PC-3 (cell line): ENCODE measurements at regions not wholly inside any gene's neighbourhood (a gene's known extent, or its start where the extent isn't known, plus 50 kb on each side); places are given as distances from the start of the nearest gene placed in this dataset.

Experiments
- ATAC-seq: fragments of 200-7000 bp; cut with Tn5 transposase; 2 replicates; pipeline ENCODE4 v1.9.1; 2020; ENCODE audit warnings: mild to moderate bottlenecking, moderate library complexity
- BruUV-seq: library from RNA; stranded (reverse); fragments of 400-500 nt; replicated peaks from 2 replicates; lab custom pipeline; 2021; lab: Mats Ljungman, UMichigan
- CTCF ChIA-PET: fragments of 300-600 bp; sonication (Branson Sonifier 250); formaldehyde crosslinking; loops from one replicate; lab custom pipeline; 2022; ENCODE audit warnings: antibody characterized with exemption; lab: Charles Lee
- POLR2A ChIA-PET: fragments of 300-600 bp; sonication (Branson Sonifier 250); formaldehyde crosslinking; loops from one replicate; lab custom pipeline; 2022; ENCODE audit warnings: antibody characterized with exemption; ENCODE audit not compliant: unreplicated experiment; lab: Charles Lee
- DNase-seq: peaks from one replicate; pipeline ENCODE4 v3.0.0-alpha.2; 2015
- H2AFZ ChIP-seq: fragments of 300-600 bp; sonication (generic); 2 replicates; pipeline ENCODE4 v1.6.0; 2016; ENCODE audit warnings: antibody characterized with exemption, low read length
- H3F3A ChIP-seq: fragments of 300-600 bp; sonication (generic); one replicate; pipeline ENCODE4 v1.6.0; 2017; ENCODE audit warnings: antibody characterized with exemption, low read length, control low read depth, mild to moderate bottlenecking; ENCODE audit not compliant: unreplicated experiment
- H3K27ac ChIP-seq: fragments of 300-600 bp; sonication (generic); 2 replicates; pipeline ENCODE4 v1.5.1; 2016; ENCODE audit warnings: mild to moderate bottlenecking, low read length
- H3K27me3 ChIP-seq: fragments of 300-600 bp; sonication (generic); 2 replicates; pipeline ENCODE4 v1.6.1; 2016; ENCODE audit warnings: low read length, mixed read lengths
- H3K36me3 ChIP-seq: fragments of 300-600 bp; sonication (generic); 2 replicates; pipeline ENCODE4 v1.6.1; 2016; ENCODE audit warnings: low read depth, mixed run types, low read length, mixed read lengths
- H3K4me1 ChIP-seq: fragments of 300-600 bp; sonication (generic); 2 replicates; pipeline ENCODE4 v1.5.1; 2016; ENCODE audit warnings: low read length; ENCODE audit not compliant: insufficient read depth
- H3K4me2 ChIP-seq: fragments of 300-600 bp; sonication (generic); 2 replicates; pipeline ENCODE4 v1.6.0; 2016; ENCODE audit warnings: low read length
- H3K4me3 ChIP-seq: fragments of 300-600 bp; sonication (generic); 2 replicates; pipeline ENCODE4 v1.5.1; 2016; ENCODE audit warnings: mild to moderate bottlenecking, low read length, mixed read lengths
- H3K79me2 ChIP-seq: fragments of 300-600 bp; sonication (generic); 2 replicates; pipeline ENCODE4 v1.6.1; 2017; ENCODE audit warnings: low read length, mixed read lengths
- H3K9ac ChIP-seq: fragments of 300-600 bp; sonication (generic); 2 replicates; pipeline ENCODE4 v1.6.0; 2016; ENCODE audit warnings: mild to moderate bottlenecking, low read length
- H3K9me2 ChIP-seq: fragments of 300-600 bp; sonication (generic); replicated peaks from 2 replicates; pipeline ENCODE4 v1.6.1; 2016; ENCODE audit warnings: mixed run types, low read length, mixed read lengths
- H3K9me3 ChIP-seq: fragments of 300-600 bp; sonication (generic); 2 replicates; pipeline ENCODE4 v1.6.1; 2016; ENCODE audit warnings: low read length, mixed read lengths
- H4K20me1 ChIP-seq: fragments of 300-600 bp; sonication (generic); 2 replicates; pipeline ENCODE4 v1.6.1; 2016; ENCODE audit warnings: low read length, mixed read lengths
- CTCF ChIP-seq: fragments of 300-600 bp; sonication (generic); conservative IDR thresholded peaks from 2 replicates; pipeline ENCODE4 v1.5.1; 2017; ENCODE audit warnings: antibody characterized with exemption, low read depth, mild to moderate bottlenecking, low read length
- EZH2 ChIP-seq: fragments of 300-600 bp; sonication (generic); IDR thresholded peaks from one replicate; pipeline ENCODE4 v1.6.1; 2017; ENCODE audit warnings: antibody characterized with exemption, mild to moderate bottlenecking, low read length; ENCODE audit not compliant: unreplicated experiment
- EZH2phosphoT487 ChIP-seq: fragments of 300-600 bp; sonication (generic); IDR thresholded peaks from 2 replicates; pipeline ENCODE4 v1.6.1; 2018; ENCODE audit warnings: mild to moderate bottlenecking, antibody characterized with exemption, low read length, borderline replicate concordance
- intact Hi-C: fragments of 100-400 bp; cut with micrococcal nuclease; formaldehyde crosslinking; loops from 2 replicates; pipeline ENCODE4 v1.9.0; 2023

GRCh38 chr6:114579486-114579885 is 236.7 kb upstream of the HS3ST5 start:
- no peak overlapping the region for H3K27ac ChIP-seq
- no peak overlapping the region for H3K4me3 ChIP-seq
- no peak for DNase-seq
- H3F3A ChIP-seq, result no peaks in the 10 kb centered on the region
- no peaks in the 10 kb centered on the region for H3K9me3 ChIP-seq
- intact Hi-C loops, result no loop called here
- H3K79me2 ChIP-seq, result no peaks in the 10 kb centered on the region
- no peaks in the 10 kb centered on the region for H3K36me3 ChIP-seq
- H3K27me3 ChIP-seq, result no peaks in the 10 kb centered on the region
- no peak overlapping the region for H3K9ac ChIP-seq
- peaks cover 8% of the 10 kb centered on the region; the same call in 1 of the 2 replicates for H3K4me1 ChIP-seq
- CTCF ChIA-PET, result no interaction called here
- H3K4me2 ChIP-seq, result no peak overlapping the region
- POLR2A ChIA-PET, result no interaction called here
- H2AFZ ChIP-seq, result no peak overlapping the region
- no peak for ATAC-seq
- TF ChIP-seq EZH2 (no peak), EZH2phosphoT487 (no peak), CTCF (no peak)
- no peaks in the 10 kb centered on the region for H4K20me1 ChIP-seq
- BruUV-seq, result no TSS peak
- no peaks in the 10 kb centered on the region for H3K9me2 ChIP-seq

GRCh38 chr6:114577109-114577508 is 234.3 kb upstream of the HS3ST5 start:
- Histone ChIP-seq H3K36me3 (no peaks in the 10 kb centered on the region), H4K20me1 (no peaks in the 10 kb centered on the region), H3K4me1 (peaks cover 8% of the 10 kb centered on the region; the same call in 1 of the 2 replicates), H2AFZ (no peak overlapping the region), H3F3A (no peaks in the 10 kb centered on the region), H3K27me3 (no peaks in the 10 kb centered on the region), H3K4me3 (no peak overlapping the region), H3K9me2 (no peaks in the 10 kb centered on the region), H3K79me2 (no peaks in the 10 kb centered on the region), H3K27ac (no peak overlapping the region), H3K4me2 (no peak overlapping the region), H3K9ac (no peak overlapping the region), H3K9me3 (no peaks in the 10 kb centered on the region)
- DNase-seq, result no peak
- no TSS peak for BruUV-seq
- ChIA-PET POLR2A (no interaction called here), CTCF (no interaction called here)
- TF ChIP-seq CTCF, result no peak
- no peak for TF ChIP-seq EZH2phosphoT487
- no peak for TF ChIP-seq EZH2
- no peak for ATAC-seq
- intact Hi-C loops, result no loop called here

- Histone ChIP-seq H3K4me3 (no peak overlapping the region), H3K27ac (no peak overlapping the region), H2AFZ (no peak overlapping the region), H3K79me2 (no peaks in the 10 kb centered on the region), H3K9me2 (no peaks in the 10 kb centered on the region), H4K20me1 (no peaks in the 10 kb centered on the region), H3F3A (no peaks in the 10 kb centered on the region), H3K9me3 (no peaks in the 10 kb centered on the region), H3K36me3 (no peaks in the 10 kb centered on the region), H3K4me2 (no peak overlapping the region), H3K4me1 (peaks cover 8% of the 10 kb centered on the region; the same call in 1 of the 2 replicates), H3K27me3 (no peaks in the 10 kb centered on the region), H3K9ac (no peak overlapping the region)
- DNase-seq (no peak), ATAC-seq (no peak)
- intact Hi-C loops, result no loop called here
- POLR2A ChIA-PET, result no interaction called here
- BruUV-seq, result no TSS peak
- CTCF ChIA-PET, result no interaction called here
- TF ChIP-seq CTCF (no peak), EZH2phosphoT487 (no peak), EZH2 (no peak)
Observed at GRCh38 chr6:114576330-114576729, 233.5 kb upstream of the HS3ST5 start.
